Heart right ventricle (tissue), 16 donors: ENCODE measurements at regions not wholly inside any gene's neighbourhood (a gene's known extent, or its start where the extent isn't known, plus 50 kb on each side); places are given as distances from the start of the nearest gene placed in this dataset.

Experiments
- ATAC-seq, 8 donors: fragments of 200-7000 bp; cut with Tn5 transposase; one replicate each; pipeline ENCODE4 v1.9.1; 2020; ENCODE audit warnings: mild to moderate bottlenecking in 8 of 8, moderate library complexity in 8 of 8, moderate number of reproducible peaks in 1 of 8
- DNase-seq, 2 donors: peaks; one replicate each; pipeline ENCODE4 v3.0.0-alpha.2; 2020
- H3K27ac ChIP-seq, 10 donors: fragments of 200-600 bp; sonication (generic) in 2 of 10; one replicate each; pipeline versions ENCODE4 v1.5.0 to v1.8.0; 2020 to 2022; ENCODE audit warnings: mild to moderate bottlenecking in 3 of 10
- H3K27me3 ChIP-seq, 7 donors: fragments of 200-600 bp; one replicate each; pipeline ENCODE4 v1.8.0; 2021 to 2022; ENCODE audit warnings: mild to moderate bottlenecking in 2 of 7
- H3K36me3 ChIP-seq, 9 donors: fragments of 200-600 bp; sonication (generic) in 1 of 9; one replicate each; pipeline versions ENCODE4 v1.5.0 to v1.8.0; 2020 to 2022; ENCODE audit warnings: mild to moderate bottlenecking in 2 of 9
- H3K4me1 ChIP-seq, 9 donors: fragments of 200-600 bp; sonication (generic) in 1 of 9; one replicate each; pipeline versions ENCODE4 v1.5.0 to v1.8.0; 2020 to 2022; ENCODE audit warnings: mild to moderate bottlenecking in 4 of 9
- H3K4me3 ChIP-seq, 10 donors: fragments of 200-600 bp; sonication (generic) in 2 of 10; one replicate each; pipeline versions ENCODE4 v1.5.0 to v1.8.0; 2020 to 2022; ENCODE audit warnings: mild to moderate bottlenecking in 7 of 10, moderate library complexity in 2 of 10
- H3K9me3 ChIP-seq, 11 donors: fragments of 200-600 bp in 10 of 11; sonication (generic) in 2 of 11; one replicate each; pipeline versions ENCODE4 v1.5.0 to v1.8.0; 2013 to 2022; ENCODE audit warnings: mild to moderate bottlenecking in 2 of 11, control low read depth in 1 of 11, moderate library complexity in 1 of 11
- WGBS, 2 donors: extraction: QIAGEN DNeasy Blood & Tissue Kit; methylation state at CpG; one replicate each; pipeline ENCODE4 v1.1.7; 2013; ENCODE audit warnings: inconsistent platforms in 1 of 2; 5-methylcytosine and 5-hydroxymethylcytosine counted together
- intact Hi-C, 10 donors: fragments of 100-400 bp; cut with DNase I; formaldehyde crosslinking; loops; one replicate each; pipeline versions ENCODE4 v1.11.1 to v1.14.2; 2022
- TF ChIP-seq, protein P1 (sequence below), 9 donors: fragments of 200-600 bp; sonication (generic) in 2 of 9; IDR thresholded peaks; one replicate each; pipeline versions ENCODE4 v1.5.0 to v1.8.0; 2021 to 2022; ENCODE audit warnings: antibody characterized with exemption in 9 of 9, mild to moderate bottlenecking in 5 of 9, moderate library complexity in 1 of 9
- donor health status: Arrhythmogenic right ventricular cardiomyopathy.
- donor health status: ischemic (EF 13 %, LVEDD 7.1; RV severe dilation, severe dysfunction).
- donor health status: healthy with polysubstance abuse.
- donor health status: DM: no; HTN: yes; CAD: no.
- donor health status: DM: no; HTN: no; CAD: no.
- donor health status: ischemic (EF 25% LVEDD 6.9; RV normal size, moderate dysfunction).
- donor health status: ischemic (EF 25% LVEDD 5.7; RV mildly dilated, moderate dysfunction).
- donor health status: healthy.
- donor health status: DM: yes; HTN: yes; CAD: no.
- donor health status: Ischemic cardiomyopathy.
- donor health status: ischemic (EF 35%, LVEDD 5.7; RV mildly dilated, moderate dysfunction).
- donor health status: nonischemic (EF 11% LVEDD 7.7; RV severe dilation, severe dysfunction).
- donor health status: DM: yes; HTN: yes; CAD: no.
- donor health status: PGD.
- donor health status: ischemic (EF 29% LVEDD 5.4; RV normal size, mild dysfunction).
- donor health status: nonischemic (EF 23%, LVEDD 6.1; RV moderate dilation, normal function).

DNA sequence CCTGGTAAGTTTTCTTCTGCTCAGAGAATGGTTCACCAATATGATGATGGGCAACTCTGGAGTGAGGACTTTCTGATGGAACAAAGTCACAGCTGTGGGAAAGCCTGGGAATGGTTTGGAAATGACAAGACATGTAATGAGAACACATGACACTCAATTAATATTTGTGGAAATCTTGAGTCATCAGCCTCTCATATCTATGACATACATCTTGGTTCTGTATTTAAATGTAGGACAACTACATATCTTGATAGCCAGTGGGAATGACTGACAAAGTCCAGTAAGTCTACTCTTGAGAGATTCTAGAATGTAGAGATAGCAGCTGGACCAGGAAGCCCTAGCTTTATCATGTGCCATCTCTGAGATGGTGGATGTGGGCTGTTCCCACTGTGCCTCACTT is 85.5 kb downstream of the PALM2AKAP2 start:
- Histone ChIP-seq H3K4me1 (peaks cover 3 to 79% (median 44%) of the 10 kb centered on the region in 9 donors), H3K4me3 (no peak overlapping the region), H3K27ac (peak overlapping the region in 4 of 10 donors; percentile 84 to 88 (median 86)), H3K27me3 (peaks cover 0 to 2% (median 0%) of the 10 kb centered on the region in 7 donors), H3K36me3 (no peaks in the 10 kb centered on the region), H3K9me3 (no peaks in the 10 kb centered on the region)
- TF ChIP-seq, protein P1, sequence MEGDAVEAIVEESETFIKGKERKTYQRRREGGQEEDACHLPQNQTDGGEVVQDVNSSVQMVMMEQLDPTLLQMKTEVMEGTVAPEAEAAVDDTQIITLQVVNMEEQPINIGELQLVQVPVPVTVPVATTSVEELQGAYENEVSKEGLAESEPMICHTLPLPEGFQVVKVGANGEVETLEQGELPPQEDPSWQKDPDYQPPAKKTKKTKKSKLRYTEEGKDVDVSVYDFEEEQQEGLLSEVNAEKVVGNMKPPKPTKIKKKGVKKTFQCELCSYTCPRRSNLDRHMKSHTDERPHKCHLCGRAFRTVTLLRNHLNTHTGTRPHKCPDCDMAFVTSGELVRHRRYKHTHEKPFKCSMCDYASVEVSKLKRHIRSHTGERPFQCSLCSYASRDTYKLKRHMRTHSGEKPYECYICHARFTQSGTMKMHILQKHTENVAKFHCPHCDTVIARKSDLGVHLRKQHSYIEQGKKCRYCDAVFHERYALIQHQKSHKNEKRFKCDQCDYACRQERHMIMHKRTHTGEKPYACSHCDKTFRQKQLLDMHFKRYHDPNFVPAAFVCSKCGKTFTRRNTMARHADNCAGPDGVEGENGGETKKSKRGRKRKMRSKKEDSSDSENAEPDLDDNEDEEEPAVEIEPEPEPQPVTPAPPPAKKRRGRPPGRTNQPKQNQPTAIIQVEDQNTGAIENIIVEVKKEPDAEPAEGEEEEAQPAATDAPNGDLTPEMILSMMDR (IDR thresholded peaks at IDR 0.05) = no peak
- intact Hi-C loops = loop anchor here in 1 of 10 donors (5.0 kb wide), 1 partner anchor 158 kb away; no protein-coding TSS in a partner anchor
- DNase-seq (no peak), ATAC-seq (no peak)

DNA sequence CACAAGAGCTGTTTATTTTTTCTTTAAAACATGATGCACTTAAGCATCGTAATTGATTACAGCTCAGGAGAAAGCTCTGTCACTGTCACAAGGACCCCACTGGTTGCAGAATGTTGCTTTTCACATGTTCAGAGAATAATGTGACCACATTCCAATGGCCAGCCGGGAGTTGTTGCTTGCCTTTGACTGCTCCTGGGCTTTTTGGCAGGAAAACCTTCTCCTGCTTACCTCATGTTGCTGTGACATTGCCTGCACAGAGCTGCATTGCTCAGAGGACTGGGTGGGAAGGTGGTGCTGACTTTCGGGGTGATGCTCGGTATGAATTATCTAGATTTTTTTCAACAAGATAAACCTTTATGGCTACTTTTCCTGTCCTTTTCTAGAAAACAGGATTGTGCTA is 88.2 kb downstream of the PALM2AKAP2 start:
- Histone ChIP-seq H3K27ac (peak overlapping the region; percentile 46 to 89 (median 84)), H3K9me3 (no peaks in the 10 kb centered on the region), H3K36me3 (no peaks in the 10 kb centered on the region), H3K4me3 (peak overlapping the region in 5 of 10 donors; percentile 14 to 36 (median 35)), H3K27me3 (peaks cover 0 to 3% (median 0%) of the 10 kb centered on the region in 7 donors), H3K4me1 (peaks cover 0 to 75% (median 21%) of the 10 kb centered on the region in 9 donors)
- intact Hi-C loops = loop anchor here in 1 of 10 donors (5.0 kb wide), 1 partner anchor 161 kb away; no protein-coding TSS in a partner anchor
- ATAC-seq = peak in 6 of 8 donors; percentile 40 to 71 (median 61)
- DNase-seq = peak in 1 of 2 donors; percentile 16
- TF ChIP-seq, protein P1 (IDR thresholded peaks at IDR 0.05) = no peak
- 22 to 38% methylated on average over 4 of the region's 4 CpGs for WGBS, 2 donors

DNA sequence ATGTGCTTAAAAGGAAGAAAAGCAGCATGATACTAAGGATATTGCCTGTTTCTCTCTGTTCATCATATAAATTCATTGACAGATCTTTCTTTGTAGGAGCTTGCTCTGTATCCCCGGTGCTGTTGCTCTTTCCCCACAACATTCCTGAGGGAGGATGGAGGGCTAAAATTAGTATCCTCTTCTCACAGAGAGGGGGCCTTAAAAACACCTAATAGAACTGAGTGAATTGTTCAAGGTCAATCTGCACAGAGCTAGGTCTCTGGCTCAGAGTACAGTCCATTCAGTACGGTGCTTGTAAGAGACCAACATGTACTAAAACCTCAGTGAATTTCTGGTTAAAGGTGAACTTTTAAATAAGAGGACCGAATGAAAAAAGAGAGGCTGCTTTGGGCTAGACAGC is 88.7 kb downstream of the PALM2AKAP2 start:
- Histone ChIP-seq H3K27ac (peak overlapping the region; percentile 46 to 89 (median 84)), H3K27me3 (peaks cover 0 to 3% (median 0%) of the 10 kb centered on the region in 7 donors), H3K36me3 (no peaks in the 10 kb centered on the region), H3K9me3 (no peaks in the 10 kb centered on the region), H3K4me1 (peaks cover 0 to 70% (median 16%) of the 10 kb centered on the region in 9 donors), H3K4me3 (peak overlapping the region in 4 of 10 donors; percentile 14 to 36 (median 24))
- no peak for DNase-seq
- peak; percentile 49 to 89 (median 76) for ATAC-seq
- intact Hi-C loops = loop anchor here in 1 of 10 donors (5.0 kb wide), 1 partner anchor 161 kb away; no protein-coding TSS in a partner anchor
- TF ChIP-seq, protein P1 (IDR thresholded peaks at IDR 0.05) = no peak
- 29 to 42% methylated on average over 3 of the region's 3 CpGs for WGBS, 2 donors

DNA sequence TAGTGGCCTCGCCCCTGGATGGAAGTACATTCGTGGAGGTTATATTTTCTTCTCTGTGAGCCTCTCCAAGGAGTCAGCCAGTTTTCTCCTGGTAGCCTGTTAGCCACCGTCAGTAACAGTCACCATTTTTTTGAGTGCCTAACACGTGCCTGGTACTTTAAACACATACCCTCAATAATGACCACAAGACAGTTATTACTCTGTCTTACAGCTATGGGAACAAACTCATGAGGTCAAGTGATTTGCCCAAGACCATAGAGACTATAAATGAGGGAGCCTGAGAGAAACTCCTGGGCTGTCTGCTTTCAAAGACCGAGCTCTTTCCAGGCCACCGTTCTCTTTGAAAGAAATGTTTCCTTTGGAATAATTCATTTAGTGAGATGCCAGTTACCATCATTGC is 90.4 kb downstream of the PALM2AKAP2 start:
- H3K27me3 ChIP-seq = peaks cover 0 to 3% (median 0%) of the 10 kb centered on the region in 7 donors
- H3K4me1 ChIP-seq = peaks cover 0 to 63% (median 15%) of the 10 kb centered on the region in 9 donors
- WGBS, 2 donors = 63 to 67% methylated on average over 6 of the region's 6 CpGs
- H3K4me3 ChIP-seq = no peak overlapping the region
- intact Hi-C loops = no loop called here
- H3K36me3 ChIP-seq = no peaks in the 10 kb centered on the region
- peak overlapping the region in 9 of 10 donors; percentile 1 to 88 (median 55) for H3K27ac ChIP-seq
- no peaks in the 10 kb centered on the region for H3K9me3 ChIP-seq
- ATAC-seq = no peak
- TF ChIP-seq, protein P1 (IDR thresholded peaks at IDR 0.05) = no peak
- DNase-seq = no peak
